ENCODE measurements at regions not wholly inside any gene's neighbourhood (a gene's known extent, or its start where the extent isn't known, plus 50 kb on each side); places are given as distances from the start of the nearest gene placed in this dataset.

- Histone ChIP-seq H3K27ac (ENCODE audit: low read depth, low read length) (no peak overlapping the region), H3K23me2 (ENCODE audit: low read depth, low read length) (no peaks in the 10 kb centered on the region), H4K8ac (ENCODE audit: extremely low read depth, insufficient read depth, low read length) (no peak overlapping the region), H3K4me3 (ENCODE audit: extremely low read depth in 1 of 4, insufficient read depth in 2 of 4, low read depth in 3 of 4, low read length in 4 of 4) (no peak overlapping the region), H3K4me2 (ENCODE audit: insufficient read depth in 1 of 2, low read depth in 2 of 2, low read length in 2 of 2) (no peak overlapping the region), H4K5ac (ENCODE audit: insufficient read length, low read depth, low read length) (no peak overlapping the region), H4K20me1 (replicated peaks in 1 of 2; ENCODE audit: control insufficient read depth in 1 of 2, insufficient read depth in 2 of 2, low read length in 2 of 2) (no peaks in the 10 kb centered on the region), H3K4ac (replicated peaks; ENCODE audit: insufficient read length, low read depth, low read length) (no peak overlapping the region), H3K14ac (ENCODE audit: insufficient read length) (no peak overlapping the region), H2BK120ac (replicated peaks; ENCODE audit: low read depth, low read length) (no peak overlapping the region), H3K27me3 (replicated peaks in 1 of 4; ENCODE audit: control insufficient read depth in 3 of 4, extremely low read depth in 1 of 4, insufficient read depth in 3 of 4, low read length in 3 of 4) (no peaks in the 10 kb centered on the region), H2AK5ac (ENCODE audit: low read depth, low read length) (no peak overlapping the region), H4K91ac (replicated peaks; ENCODE audit: insufficient read length, low read length) (no peak overlapping the region), H3K56ac (replicated peaks; ENCODE audit: insufficient read length, low read depth, low read length) (no peak overlapping the region), H3K9ac (replicated peaks in 1 of 4; ENCODE audit: extremely low read depth in 1 of 4, low read depth in 3 of 4, low read length in 3 of 4) (no peak overlapping the region), H2BK12ac (ENCODE audit: low read depth, low read length) (no peak overlapping the region), H3K23ac (ENCODE audit: insufficient read length) (no peak overlapping the region), H2BK20ac (ENCODE audit: low read length) (no peak overlapping the region), H3K79me1 (ENCODE audit: low read depth, low read length) (no peaks in the 10 kb centered on the region), H3K36me3 (ENCODE audit: control insufficient read depth in 2 of 4, insufficient read depth in 4 of 4, low read length in 3 of 4) (no peaks in the 10 kb centered on the region), H3K9me3 (ENCODE audit: insufficient read depth in 2 of 2, low read depth in 1 of 2, low read length in 1 of 2) (no peaks in the 10 kb centered on the region), H3K79me2 (ENCODE audit: control insufficient read depth in 1 of 2, insufficient read depth in 2 of 2, low read length in 2 of 2) (no peaks in the 10 kb centered on the region), H3K18ac (ENCODE audit: extremely low read depth, low read length) (no peak overlapping the region), H2BK5ac (ENCODE audit: low read depth, low read length) (no peak overlapping the region), H3K4me1 (replicated peaks in 1 of 4; ENCODE audit: control insufficient read depth in 3 of 4, insufficient read depth in 4 of 4, low read length in 3 of 4) (no peaks in the 10 kb centered on the region; a peak in 2 of 7 replicates), H2AFZ (ENCODE audit: low read length) (no peak overlapping the region), H2BK15ac (ENCODE audit: low read length) (no peak overlapping the region)
- no peak for DNase-seq (ENCODE audit: low read depth in 1 of 2, low spot score in 2 of 2)
- no peak for FAIRE-seq
- ChIA-PET POLR2A (ENCODE audit: partially characterized antibody) (no interaction called here), CTCF (ENCODE audit: partially characterized antibody) (interaction anchor here (0.6 kb wide), 1 partner anchor 467 kb away, joined by 4 read pairs; no protein-coding TSS in a partner anchor)
- 86% methylated on average over 2 of the region's 2 CpGs; no CpG with 5 or more reads in 1 of the 2 experiments for WGBS, 2 experiments (ENCODE audit: extremely low coverage in 1 of 2, insufficient coverage in 1 of 2, insufficient read length in 1 of 2, insufficient replicate concordance in 2 of 2, low coverage in 1 of 2, low lambda C conversion rate in 2 of 2, missing lambda C conversion rate in 1 of 2)
- no peak for TF ChIP-seq RNF2 (IDR thresholded peaks at IDR 0.05; ENCODE audit: borderline replicate concordance, low read depth, low read length, missing control alignments, poor library complexity, severe bottlenecking)
- no peak for TF ChIP-seq EZH2 (IDR thresholded peaks at IDR 0.05; ENCODE audit: low read depth, low read length, severe bottlenecking)
- no peak for TF ChIP-seq CTCF (IDR thresholded peaks at IDR 0.05; ENCODE audit: control extremely low read depth in 1 of 3, insufficient read depth in 1 of 3, low read depth in 1 of 3, low read length in 3 of 3)
- TF ChIP-seq SP4 (IDR thresholded peaks at IDR 0.05; ENCODE audit: low read length): no peak
- TF ChIP-seq EP300 (IDR thresholded peaks at IDR 0.05; ENCODE audit: borderline replicate concordance in 1 of 2, low read depth in 2 of 2, low read length in 2 of 2): no peak
- no peak for TF ChIP-seq MAFK (IDR thresholded peaks at IDR 0.05; ENCODE audit: low read depth, low read length)
- no peak for TF ChIP-seq SUZ12 (IDR thresholded peaks at IDR 0.05; ENCODE audit: low read length)
- no peak for TF ChIP-seq KDM5A (IDR thresholded peaks at IDR 0.05; ENCODE audit: low read length)
- no peak for TF ChIP-seq CHD1 (IDR thresholded peaks at IDR 0.05; ENCODE audit: low read depth, low read length)
Observed at GRCh38 chr6:80467408-80467807, 360.9 kb downstream of the BCKDHB start.

Data from H1 (cell line).